ENCODE measurements at regions not wholly inside any gene's neighbourhood (a gene's known extent, or its start where the extent isn't known, plus 50 kb on each side); places are given as distances from the start of the nearest gene placed in this dataset.

GRCh38 chr2:144607099-144607498 lies 87.2 kb upstream of the ZEB2 start:
- H3K4me3 ChIP-seq (ENCODE audit: low read depth in 2 of 2, low read length in 2 of 2), result no peak overlapping the region
- H3K9me3 ChIP-seq (ENCODE audit: control insufficient read depth, insufficient read depth, low read depth, low read length), result no peaks in the 10 kb centered on the region
- no TSS peak for BruUV-seq (replicated peaks)
- no peak for TF ChIP-seq REST (IDR thresholded peaks at IDR 0.05; ENCODE audit: insufficient read depth in 1 of 2, low read depth in 2 of 2, low read length in 1 of 2)
- no peak for TF ChIP-seq SIN3A (IDR thresholded peaks at IDR 0.05; ENCODE audit: borderline replicate concordance, insufficient read depth, low read depth, low read length)
- no peak for TF ChIP-seq CTCF (IDR thresholded peaks at IDR 0.05)
- TF ChIP-seq POLR2AphosphoS5 (IDR thresholded peaks at IDR 0.05; ENCODE audit: low read depth, low read length), result no peak
- TF ChIP-seq TCF7L2 (IDR thresholded peaks at IDR 0.05; ENCODE audit: low read depth, low read length), result no peak
- H3K27me3 ChIP-seq (ENCODE audit: control insufficient read depth, insufficient read depth, low read length), result no peaks in the 10 kb centered on the region
- POLR2A ChIA-PET, result no interaction called here
- H3K27ac ChIP-seq (ENCODE audit: low read length), result no peak overlapping the region
- in situ Hi-C loops (cut with HindIII; ENCODE audit: low pct_unique_long_range_greater_than_20kb, low sequenced_read_pairs) (no loop called here), intact Hi-C loops (cut with micrococcal nuclease; ENCODE audit: unreplicated experiment) (no loop called here)
- ATAC-seq (no peak), DNase-seq (ENCODE audit: low read depth, low spot score) (no peak)
- H3K4me1 ChIP-seq (ENCODE audit: control insufficient read depth, insufficient read depth, low read length), result no peaks in the 10 kb centered on the region
- CTCF ChIA-PET, result no interaction called here
- H3K36me3 ChIP-seq (ENCODE audit: control insufficient read depth, insufficient read depth, low read length), result no peaks in the 10 kb centered on the region

GRCh38 chr2:144606466-144607095 lies 86.7 kb upstream of the ZEB2 start:
- DNase-seq (ENCODE audit: low read depth, low spot score) (no peak), ATAC-seq (no peak)
- ChIA-PET POLR2A (no interaction called here), CTCF (no interaction called here)
- no TSS peak for BruUV-seq (replicated peaks)
- in situ Hi-C loops (cut with HindIII; ENCODE audit: low pct_unique_long_range_greater_than_20kb, low sequenced_read_pairs) (no loop called here), intact Hi-C loops (cut with micrococcal nuclease; ENCODE audit: unreplicated experiment) (no loop called here)
- TF ChIP-seq TCF7L2 (IDR thresholded peaks at IDR 0.05; ENCODE audit: low read depth, low read length), result no peak
- TF ChIP-seq REST (IDR thresholded peaks at IDR 0.05; ENCODE audit: insufficient read depth in 1 of 2, low read depth in 2 of 2, low read length in 1 of 2), result no peak
- Histone ChIP-seq H3K9me3 (ENCODE audit: control insufficient read depth, insufficient read depth, low read depth, low read length) (no peaks in the 10 kb centered on the region), H3K27ac (ENCODE audit: low read length) (no peak overlapping the region), H3K4me1 (ENCODE audit: control insufficient read depth, insufficient read depth, low read length) (no peaks in the 10 kb centered on the region), H3K36me3 (ENCODE audit: control insufficient read depth, insufficient read depth, low read length) (no peaks in the 10 kb centered on the region), H3K4me3 (ENCODE audit: low read depth in 2 of 2, low read length in 2 of 2) (no peak overlapping the region), H3K27me3 (ENCODE audit: control insufficient read depth, insufficient read depth, low read length) (no peaks in the 10 kb centered on the region)
